ENCODE measurements at regions not wholly inside any gene's neighbourhood (a gene's known extent, or its start where the extent isn't known, plus 50 kb on each side); places are given as distances from the start of the nearest gene placed in this dataset.
"Not testable (repeated sequence)": the region's sequence is repeated elsewhere in the genome, so short reads cannot be mapped to it uniquely, and the experiment has no call there.

GRCh38 chr18:49731860-49732311 is 81.4 kb downstream of the ACAA2 start:
- DNase-seq (ENCODE audit: low spot score), result no peak

DNA sequence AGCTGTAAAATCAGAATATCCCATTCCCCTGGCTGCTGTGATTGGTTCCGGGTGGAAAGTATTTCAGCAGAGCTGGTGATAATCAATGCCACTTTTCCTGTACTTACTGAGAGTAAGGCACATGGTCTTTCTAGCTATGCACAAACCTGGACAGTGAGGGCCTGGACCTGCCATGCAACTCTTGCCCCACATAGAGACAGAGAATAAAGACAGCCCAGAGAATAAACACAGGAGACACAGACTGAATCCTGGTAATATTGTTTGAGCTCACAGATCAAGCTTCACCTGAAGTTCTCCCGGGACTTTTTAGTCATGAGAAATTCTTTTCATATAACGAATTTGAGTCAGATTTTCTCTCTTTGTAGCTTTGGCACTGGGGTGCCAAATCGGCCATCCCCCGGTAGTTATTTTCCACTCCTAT is 81.9 kb downstream of the ACAA2 start:
- DNase-seq (ENCODE audit: low spot score), result no peak

DNA sequence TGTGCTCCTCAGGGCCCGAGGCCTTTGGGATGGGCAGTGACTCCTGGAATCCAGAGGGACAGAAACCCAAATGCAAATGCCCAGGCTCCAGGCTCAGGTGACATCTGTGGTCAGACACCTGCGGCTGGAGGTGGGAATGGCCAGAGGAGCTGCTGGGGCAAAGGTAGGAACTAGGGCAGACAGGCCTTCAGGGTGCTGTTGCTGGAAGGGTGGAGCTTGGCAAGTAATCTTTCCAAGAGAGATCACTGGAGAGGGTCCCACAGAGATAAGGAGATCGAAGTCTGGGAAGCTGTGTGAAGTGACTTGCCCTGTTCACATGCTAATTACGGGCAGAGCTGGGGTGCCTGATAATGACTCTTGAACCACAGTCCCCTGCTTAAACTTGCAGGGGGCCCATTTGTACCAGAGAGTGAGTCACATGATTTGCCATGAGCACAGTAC is 82.4 kb downstream of the ACAA2 start:
- no peak for DNase-seq (ENCODE audit: low spot score)

- DNase-seq (ENCODE audit: low spot score), result peak; percentile 61
These were observed 84.8 kb downstream of the ACAA2 start for GRCh38 chr18:49728542-49728941.

DNA sequence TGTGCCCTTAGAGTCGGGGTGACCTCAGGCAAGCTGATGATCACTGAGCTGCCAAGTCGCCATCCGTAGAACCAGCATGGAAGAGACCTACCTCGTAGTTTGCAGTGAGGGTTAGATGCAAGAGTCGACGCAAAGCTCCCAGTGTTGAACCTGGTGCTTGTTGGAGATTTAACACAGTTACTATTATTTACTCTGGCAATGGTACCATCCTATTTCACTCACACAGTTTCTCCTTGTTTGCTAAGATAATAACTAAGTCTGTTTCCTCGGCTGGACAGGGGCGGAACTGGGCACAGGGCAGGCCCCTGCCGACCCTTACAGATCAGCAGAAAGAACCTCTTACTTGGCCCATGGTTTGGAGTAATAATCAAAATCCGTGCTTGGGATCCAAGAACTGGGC is 85.5 kb downstream of the ACAA2 start:
- DNase-seq (ENCODE audit: low spot score), result no peak

DNA sequence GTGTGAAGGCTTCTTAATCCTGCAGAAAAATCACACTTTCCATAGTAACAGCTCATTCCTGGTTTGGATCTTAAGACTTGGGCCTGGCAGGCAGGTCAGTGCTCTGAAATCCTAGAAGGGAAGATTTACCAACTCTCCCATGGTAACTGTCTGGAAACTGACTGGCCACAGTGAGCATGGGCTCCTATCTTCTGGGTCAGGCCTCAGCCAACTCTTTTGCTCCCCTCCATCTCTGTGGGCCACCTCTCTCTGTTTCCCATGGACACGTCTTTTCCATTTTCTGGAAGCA is 86.7 kb downstream of the ACAA2 start:
- no peak for DNase-seq (ENCODE audit: low spot score)

- peak; percentile 62 for DNase-seq (ENCODE audit: low spot score)
These were observed 87.3 kb downstream of the ACAA2 start for GRCh38 chr18:49725809-49726674.

GRCh38 chr18:49723648-49724180 is 89.6 kb downstream of the ACAA2 start:
- DNase-seq (ENCODE audit: low spot score), result peak; percentile 91

DNA sequence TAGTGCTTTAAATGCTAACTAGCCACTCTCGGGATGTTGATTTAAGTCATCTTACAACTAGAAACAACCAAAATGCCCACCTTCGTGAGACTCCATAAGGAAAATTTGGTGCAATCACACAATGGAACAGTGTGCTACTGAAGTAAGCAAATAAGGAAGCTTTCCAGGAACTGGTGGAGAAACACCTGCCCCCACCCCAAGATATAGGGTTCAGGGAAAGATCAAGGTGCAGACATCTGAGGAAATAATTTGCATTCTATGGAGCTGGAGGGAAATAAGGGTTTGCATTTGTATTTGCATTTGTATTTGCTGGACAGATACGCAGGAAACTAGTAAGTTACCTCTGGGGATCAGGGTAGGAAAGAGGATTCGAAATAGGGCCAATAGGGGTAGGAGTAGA is 90.9 kb downstream of the ACAA2 start:
- no peak for DNase-seq (ENCODE audit: low spot score)

DNA sequence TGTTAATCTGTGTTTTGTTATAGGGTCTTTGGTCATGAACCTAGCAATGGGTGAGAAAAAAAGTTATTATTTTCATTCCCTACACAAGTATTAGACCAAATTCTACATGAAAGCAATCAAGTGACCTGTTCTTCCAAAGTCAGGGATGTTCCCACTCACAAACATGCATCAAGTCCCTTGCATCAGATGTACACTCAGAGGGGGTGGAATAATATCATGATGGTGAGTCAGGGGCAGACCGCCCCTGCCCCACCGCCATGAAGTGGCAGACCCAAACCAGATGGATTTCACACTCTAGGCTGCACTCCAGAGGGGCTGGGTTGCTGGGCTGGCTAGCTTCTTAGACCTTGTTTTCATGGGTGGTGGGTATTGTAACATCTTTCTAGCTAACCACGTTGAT is 91.4 kb downstream of the ACAA2 start:
- no peak for DNase-seq (ENCODE audit: low spot score)

GRCh38 chr18:49720944-49721343 is 92.4 kb downstream of the ACAA2 start:
- not testable (repeated sequence) for DNase-seq (ENCODE audit: low spot score)

DNA sequence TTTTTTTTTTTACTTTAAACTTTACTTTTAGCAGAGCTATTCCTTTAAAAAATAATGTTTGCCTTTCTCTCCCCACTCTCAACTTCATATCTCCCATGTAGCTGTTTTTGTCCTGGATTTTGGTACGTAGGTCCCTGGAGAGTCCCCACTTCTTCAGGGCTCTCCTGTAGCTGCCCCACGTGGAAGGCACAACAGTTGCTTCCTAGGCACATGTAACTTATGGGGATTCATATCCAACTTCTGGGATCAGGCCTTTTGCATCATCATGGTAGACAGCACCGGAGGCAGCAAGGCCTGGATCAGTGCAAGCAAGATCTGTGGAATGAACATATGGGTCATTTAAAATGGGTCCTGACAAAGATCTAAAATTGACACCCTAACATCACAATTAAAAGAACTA is 95.7 kb downstream of the ACAA2 start:
- no peak for DNase-seq (ENCODE audit: low spot score)

- DNase-seq (ENCODE audit: low spot score), result no peak
These were observed 97.3 kb downstream of the ACAA2 start for GRCh38 chr18:49716035-49716434.

- DNase-seq (ENCODE audit: low spot score), result no peak
These were observed 104.0 kb downstream of the ACAA2 start for GRCh38 chr18:49709347-49709690.

DNA sequence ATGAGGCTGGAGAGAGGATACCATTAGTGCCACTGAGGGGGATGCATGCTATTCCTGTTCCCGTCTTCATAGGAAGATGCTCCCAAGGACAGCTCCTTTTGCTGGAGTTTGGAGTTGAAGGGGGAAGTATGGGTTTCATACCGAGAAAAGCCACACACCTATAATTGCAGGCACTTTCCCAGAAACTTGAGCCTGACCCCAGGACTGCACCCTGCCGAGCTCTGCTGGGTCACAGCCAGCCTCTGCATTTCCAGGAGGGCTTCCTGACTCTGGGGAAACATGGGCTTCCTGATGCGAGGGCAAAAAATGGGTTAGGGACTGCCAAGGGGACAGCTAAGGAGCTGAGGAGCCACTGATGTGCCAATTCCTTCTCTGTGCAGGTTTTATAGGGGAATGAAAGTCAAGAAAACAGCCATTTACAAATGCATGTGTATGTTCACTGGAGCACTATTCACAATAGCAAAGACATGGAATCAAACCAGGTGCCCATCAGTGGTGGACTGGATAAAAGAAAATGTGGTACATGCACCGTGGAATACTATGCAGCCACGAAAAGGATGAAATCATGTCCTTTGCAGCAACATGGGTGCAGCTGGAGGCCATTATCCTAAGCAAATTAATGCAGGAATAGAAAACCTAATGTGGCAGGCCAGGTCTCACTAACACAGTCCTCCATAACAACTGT is 104.5 kb downstream of the ACAA2 start:
- DNase-seq (ENCODE audit: low spot score), result no peak

DNA sequence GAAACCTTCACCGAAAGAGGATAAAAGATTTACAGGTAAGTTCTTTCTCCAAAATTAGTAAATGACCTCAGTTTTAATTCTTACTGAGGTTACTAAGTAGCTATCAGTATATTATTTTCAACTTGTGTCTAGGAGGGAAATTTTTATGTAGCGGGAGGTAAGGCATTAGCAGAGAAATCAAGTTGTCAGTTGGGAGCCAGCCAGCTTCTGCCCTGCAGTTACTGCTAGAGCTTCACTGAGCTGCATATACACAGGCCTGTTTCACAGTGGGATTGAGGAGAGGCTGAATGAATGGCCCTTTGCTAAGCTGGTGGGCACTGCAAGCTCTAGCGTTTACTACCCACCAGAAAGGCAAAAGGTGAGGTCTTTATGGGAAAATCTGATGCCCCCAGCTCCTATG is 105.7 kb downstream of the ACAA2 start:
- DNase-seq (ENCODE audit: low spot score), result no peak

DNA sequence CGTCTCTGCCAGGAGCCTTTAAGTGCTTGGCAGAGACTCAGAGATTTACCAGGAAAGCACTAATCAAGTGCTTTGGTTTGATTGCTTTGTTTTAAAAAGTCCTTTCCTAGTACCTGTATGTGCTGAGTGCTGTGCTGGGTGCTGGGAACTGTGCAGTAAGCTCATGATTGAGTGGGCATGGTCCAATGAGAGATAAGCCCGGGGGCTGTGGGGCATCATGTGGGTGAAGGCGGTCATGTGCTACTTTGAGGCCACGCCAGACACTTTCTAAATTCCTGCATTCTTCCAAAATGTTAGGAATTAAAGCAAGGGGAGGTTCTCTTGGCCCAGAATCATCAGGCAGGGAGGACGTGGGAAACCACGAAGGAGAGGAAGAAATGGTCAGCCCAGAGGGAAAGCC is 109.0 kb downstream of the ACAA2 start:
- no peak for DNase-seq (ENCODE audit: low spot score)

DNA sequence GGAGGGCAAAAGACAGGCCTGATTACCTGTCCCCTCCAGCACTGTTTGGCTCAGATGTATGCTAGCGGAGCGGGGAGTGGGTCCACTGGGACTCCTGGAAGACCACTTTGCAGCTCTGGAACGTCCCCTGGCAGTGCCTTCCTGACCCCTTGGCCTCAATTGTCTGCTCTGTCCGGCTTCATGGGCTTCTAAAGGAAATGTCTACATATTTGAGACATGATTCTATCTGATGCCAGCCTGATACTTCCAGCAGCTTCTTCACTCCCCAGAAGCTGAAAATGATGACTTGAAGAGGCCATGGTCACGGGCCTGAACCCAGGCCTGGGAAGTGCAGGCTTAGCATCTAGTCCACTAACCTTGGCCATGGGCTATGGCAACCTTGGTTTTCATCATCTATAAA is 112.1 kb downstream of the ACAA2 start:
- DNase-seq (ENCODE audit: low spot score), result peak; percentile 56

GRCh38 chr18:49699303-49699702 is 114.0 kb downstream of the ACAA2 start:
- DNase-seq (ENCODE audit: low spot score), result no peak

GRCh38 chr18:49698525-49699025 is 114.8 kb downstream of the ACAA2 start:
- no peak for DNase-seq (ENCODE audit: low spot score)

GRCh38 chr18:49697757-49698524 is 115.4 kb downstream of the ACAA2 start:
- no peak for DNase-seq (ENCODE audit: low spot score)

- no peak for DNase-seq (ENCODE audit: low spot score)
These were observed 116.3 kb downstream of the ACAA2 start for GRCh38 chr18:49697049-49697448.
